22Rv1 (cell line): ENCODE measurements at regions not wholly inside any gene's neighbourhood (a gene's known extent, or its start where the extent isn't known, plus 50 kb on each side); places are given as distances from the start of the nearest gene placed in this dataset.

Experiments
- CTCF ChIP-seq: fragments of 450-650 bp; IDR thresholded peaks from 2 replicates; pipeline ENCODE4 v1.5.1; 2017; ENCODE audit warnings: mild to moderate bottlenecking
- ZFX ChIP-seq: fragments of 450-650 bp; IDR thresholded peaks from 2 replicates; pipeline ENCODE4 v1.6.1; 2017; ENCODE audit warnings: antibody characterized with exemption, borderline replicate concordance

- TF ChIP-seq CTCF (no peak), ZFX (no peak)
Measured at GRCh38 chr2:9782197-9782719, 61.0 kb upstream of the TAF1B start.
